Activated naive CD4-positive, alpha-beta T cell treated with anti-CD3 and anti-CD28 coated beads, Interleukin-2, amount 50 U/mL, for 72 hours (primary cell): ENCODE measurements at regions not wholly inside any gene's neighbourhood (a gene's known extent, or its start where the extent isn't known, plus 50 kb on each side); places are given as distances from the start of the nearest gene placed in this dataset.

ENCODE experiments used
- ATAC-seq, 2 donors: fragments of 150-1000 bp; cut with Tn5 transposase; 2 replicates each; pipeline ENCODE4 v1.10.0; 2021; ENCODE audit warnings: mild to moderate bottlenecking in 2 of 2, moderate library complexity in 2 of 2
- DNase-seq, 2 donors: peaks; one replicate each; pipeline ENCODE4 v3.0.0; 2021 to 2022; ENCODE audit warnings: low spot score in 2 of 2
- H3K27ac Mint-ChIP-seq, 2 donors: one replicate each; pipeline ENCODE4 v1.8.0; 2022; ENCODE audit warnings: mild to moderate bottlenecking in 2 of 2, mixed read lengths in 2 of 2
- H3K36me3 Mint-ChIP-seq, 2 donors: one replicate each; pipeline ENCODE4 v1.8.0; 2022; ENCODE audit warnings: mixed read lengths in 2 of 2
- H3K9me3 Mint-ChIP-seq, 2 donors: one replicate each; pipeline ENCODE4 v1.8.0; 2022; ENCODE audit warnings: mixed read lengths in 2 of 2

GRCh38 chr2:15711126-15711860 lies 119.6 kb downstream of the DDX1 start:
- DNase-seq (no peak), ATAC-seq (peak in 1 of 2 donors; percentile 37)
- Mint-ChIP-seq H3K27ac (no peak overlapping the region), H3K36me3 (no peaks in the 10 kb centered on the region), H3K9me3 (no peaks in the 10 kb centered on the region)

DNA sequence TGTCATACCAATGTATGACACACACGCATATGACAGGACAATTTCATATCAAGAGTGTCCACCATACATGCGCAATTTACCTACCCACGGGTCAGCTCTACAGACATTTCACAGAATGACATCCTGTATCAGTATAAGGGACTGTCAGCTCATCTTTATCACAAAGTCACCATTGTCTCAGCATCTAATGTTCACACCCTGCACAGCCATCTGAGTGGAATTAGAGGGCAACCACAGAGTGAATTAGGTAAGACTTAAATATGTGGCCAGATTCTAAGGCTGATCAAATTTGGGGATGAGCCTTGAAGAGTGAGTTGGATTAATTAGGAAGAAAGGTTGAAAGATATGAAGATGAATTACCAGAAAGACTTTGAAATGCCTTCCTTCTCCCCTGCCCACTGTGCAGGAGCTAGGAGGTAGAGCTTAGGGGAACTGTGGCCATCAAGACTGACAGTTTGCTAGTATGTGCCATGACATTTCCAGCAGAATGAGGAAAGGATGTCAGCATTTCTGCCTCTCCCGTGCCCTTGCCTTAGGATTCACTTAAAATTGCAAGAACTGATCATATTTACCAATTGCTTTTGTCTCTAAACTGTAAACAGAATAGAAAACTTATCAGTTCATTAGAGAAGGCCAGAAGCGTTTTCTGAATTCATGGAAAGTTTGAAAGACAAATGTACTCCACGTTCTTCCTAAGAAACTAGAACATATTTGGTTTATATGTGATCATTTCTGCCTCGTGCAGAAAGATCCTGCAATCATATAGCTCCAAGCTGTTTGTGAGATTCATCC lies 121.1 kb downstream of the DDX1 start:
- no peak for DNase-seq
- ATAC-seq: no peak
- H3K27ac Mint-ChIP-seq: no peak overlapping the region
- H3K36me3 Mint-ChIP-seq: no peaks in the 10 kb centered on the region
- H3K9me3 Mint-ChIP-seq: no peaks in the 10 kb centered on the region

DNA sequence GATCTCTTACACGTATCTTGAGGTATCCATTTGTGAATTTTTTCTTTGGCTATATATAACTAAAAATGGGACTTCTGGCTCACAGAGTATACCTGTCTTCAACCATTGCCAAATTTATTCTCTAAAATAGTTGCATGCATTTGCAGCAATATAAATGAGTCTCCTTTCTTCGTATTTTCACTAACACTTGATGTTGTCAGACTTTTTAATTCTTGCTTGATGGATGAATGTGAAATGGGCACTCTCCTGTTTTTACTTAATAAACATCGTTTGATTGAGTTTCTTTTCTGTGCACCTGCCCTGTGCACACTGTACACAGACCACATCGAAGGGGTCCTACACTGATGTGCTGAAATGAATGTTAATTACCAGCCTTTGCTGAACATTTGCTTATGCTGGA lies 121.8 kb downstream of the DDX1 start:
- Mint-ChIP-seq H3K27ac (no peak overlapping the region), H3K36me3 (no peaks in the 10 kb centered on the region), H3K9me3 (no peaks in the 10 kb centered on the region)
- ATAC-seq: no peak
- DNase-seq: no peak

DNA sequence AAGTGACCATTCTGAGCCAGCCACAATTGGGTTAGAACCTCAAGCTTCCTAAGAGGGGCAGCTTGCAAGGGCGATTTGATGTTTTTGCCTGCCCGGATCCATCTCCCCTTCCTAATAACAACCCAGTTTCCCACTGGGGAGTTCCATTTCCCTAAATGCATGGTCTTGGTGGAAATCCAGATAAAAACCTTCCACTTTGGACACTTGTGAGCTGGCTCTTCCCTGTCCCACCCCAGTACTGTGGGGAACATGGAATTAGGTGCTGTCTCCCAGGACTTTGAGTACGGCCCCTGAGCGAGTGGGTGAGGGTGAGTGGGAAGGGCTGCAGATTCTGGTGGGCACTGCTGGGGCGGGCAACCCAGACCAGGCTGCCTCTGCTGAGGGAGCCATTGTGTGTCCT lies 122.3 kb downstream of the DDX1 start:
- ATAC-seq (no peak), DNase-seq (no peak)
- Mint-ChIP-seq H3K36me3 (no peaks in the 10 kb centered on the region), H3K27ac (no peak overlapping the region), H3K9me3 (no peaks in the 10 kb centered on the region)

DNA sequence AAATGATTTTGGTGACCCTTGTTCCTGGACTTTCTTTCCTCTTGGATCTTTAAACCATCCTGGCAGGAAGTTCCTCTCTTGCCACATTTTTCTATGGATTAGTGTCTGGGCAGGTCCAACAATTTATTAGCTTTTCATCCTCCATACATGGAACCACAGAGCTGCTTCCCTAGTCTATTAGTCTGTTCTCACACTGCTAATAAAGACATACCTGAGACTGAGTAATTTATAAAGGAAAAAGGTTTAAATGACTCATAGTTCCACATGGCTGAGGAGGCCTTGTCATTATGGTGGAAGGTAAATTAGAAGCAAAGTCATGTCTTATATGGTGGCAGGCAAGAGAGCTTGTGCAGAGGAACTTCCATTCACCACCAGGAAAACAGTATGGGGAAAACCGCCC lies 122.9 kb downstream of the DDX1 start:
- Mint-ChIP-seq H3K27ac (no peak overlapping the region), H3K9me3 (no peaks in the 10 kb centered on the region), H3K36me3 (no peaks in the 10 kb centered on the region)
- ATAC-seq: no peak
- no peak for DNase-seq

DNA sequence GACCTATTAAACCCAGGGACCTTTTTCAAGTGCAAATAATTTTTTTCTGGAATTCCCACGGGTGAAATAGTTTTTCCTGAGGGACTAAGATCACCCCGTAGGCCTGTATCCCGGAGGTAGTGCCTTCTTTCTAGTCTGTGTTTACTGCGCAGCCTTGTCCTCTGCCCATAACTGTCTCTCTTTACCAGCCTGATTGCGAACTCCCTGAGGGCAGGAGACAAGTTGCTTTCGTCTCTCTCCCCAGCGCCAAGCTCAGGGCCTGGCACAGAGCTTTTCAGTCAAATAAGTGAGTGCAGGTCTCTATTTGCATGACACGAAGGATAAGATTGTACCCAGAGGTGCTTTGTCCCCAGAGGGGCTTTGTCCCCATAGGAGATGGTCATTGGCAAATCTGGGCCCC lies 123.9 kb downstream of the DDX1 start:
- Mint-ChIP-seq H3K27ac (peak overlapping the region in 1 of 2 donors; percentile 33), H3K9me3 (no peaks in the 10 kb centered on the region), H3K36me3 (no peaks in the 10 kb centered on the region)
- no peak for DNase-seq
- no peak for ATAC-seq

GRCh38 chr2:15718103-15718943 lies 126.7 kb downstream of the DDX1 start:
- H3K36me3 Mint-ChIP-seq: no peaks in the 10 kb centered on the region
- H3K27ac Mint-ChIP-seq: peak overlapping the region in 1 of 2 donors; percentile 91
- H3K9me3 Mint-ChIP-seq: no peaks in the 10 kb centered on the region
- no peak for DNase-seq
- no peak for ATAC-seq

DNA sequence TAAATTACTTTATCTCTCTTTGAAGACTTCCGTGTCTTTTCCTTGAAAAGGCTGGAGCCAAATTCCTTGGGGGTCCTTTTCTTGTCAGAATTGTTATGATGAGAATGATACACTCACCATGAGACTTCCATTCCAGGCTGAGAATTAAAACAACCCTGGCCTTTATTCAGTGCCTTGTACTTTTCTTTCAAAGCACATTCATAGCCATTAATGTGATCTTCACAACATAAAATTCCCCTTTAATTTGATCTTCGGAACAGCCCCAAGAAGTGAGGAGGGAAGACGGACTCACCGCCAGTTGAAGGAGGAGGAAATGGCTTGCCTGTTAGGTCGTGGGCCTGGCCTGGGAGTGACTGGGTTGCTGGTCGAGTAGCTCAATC lies 127.3 kb downstream of the DDX1 start:
- DNase-seq (no peak), ATAC-seq (no peak)
- H3K36me3 Mint-ChIP-seq: no peaks in the 10 kb centered on the region
- no peak overlapping the region for H3K27ac Mint-ChIP-seq
- no peaks in the 10 kb centered on the region for H3K9me3 Mint-ChIP-seq

- no peaks in the 10 kb centered on the region for H3K9me3 Mint-ChIP-seq
- ATAC-seq: no peak
- no peak for DNase-seq
- H3K27ac Mint-ChIP-seq: no peak overlapping the region
- no peaks in the 10 kb centered on the region for H3K36me3 Mint-ChIP-seq
Measured at GRCh38 chr2:15719566-15720313, 128.1 kb downstream of the DDX1 start.

DNA sequence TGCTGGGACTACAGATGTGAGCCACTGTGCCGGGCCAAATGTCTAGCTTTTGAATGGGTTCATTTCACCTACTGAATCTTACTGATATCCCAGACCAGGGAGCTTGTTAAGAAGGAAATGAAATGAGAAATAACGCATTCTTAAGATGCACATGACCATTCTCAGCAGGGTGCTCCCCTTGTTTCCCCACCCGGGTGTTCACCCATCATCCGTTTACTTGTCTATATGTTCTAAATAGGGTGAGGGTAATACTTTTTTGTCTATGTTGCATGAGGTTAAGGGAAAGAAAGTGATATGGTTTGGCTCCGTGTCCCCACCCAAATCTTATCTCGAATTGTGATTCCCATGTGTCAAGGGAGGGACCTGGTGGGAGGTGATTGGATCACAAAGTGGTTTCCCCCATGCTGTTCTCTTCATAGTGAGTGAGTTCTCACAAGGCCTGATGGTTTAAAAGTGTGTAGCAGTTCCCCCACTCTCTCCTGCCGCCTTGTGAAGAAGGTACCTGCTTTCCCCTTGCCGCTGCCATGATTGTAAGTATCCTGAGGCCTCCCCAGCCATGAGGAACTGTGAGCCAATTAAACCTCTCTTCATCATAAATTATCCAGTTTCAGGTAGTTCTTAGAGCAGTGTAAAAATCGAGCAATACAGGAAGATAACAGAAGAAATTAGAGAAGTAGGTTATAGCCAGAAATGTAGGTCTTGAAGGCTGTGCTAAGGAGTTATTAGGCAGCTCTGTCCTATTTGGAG lies 129.1 kb downstream of the DDX1 start:
- Mint-ChIP-seq H3K27ac (no peak overlapping the region), H3K9me3 (no peaks in the 10 kb centered on the region), H3K36me3 (no peaks in the 10 kb centered on the region)
- ATAC-seq (no peak), DNase-seq (no peak)

DNA sequence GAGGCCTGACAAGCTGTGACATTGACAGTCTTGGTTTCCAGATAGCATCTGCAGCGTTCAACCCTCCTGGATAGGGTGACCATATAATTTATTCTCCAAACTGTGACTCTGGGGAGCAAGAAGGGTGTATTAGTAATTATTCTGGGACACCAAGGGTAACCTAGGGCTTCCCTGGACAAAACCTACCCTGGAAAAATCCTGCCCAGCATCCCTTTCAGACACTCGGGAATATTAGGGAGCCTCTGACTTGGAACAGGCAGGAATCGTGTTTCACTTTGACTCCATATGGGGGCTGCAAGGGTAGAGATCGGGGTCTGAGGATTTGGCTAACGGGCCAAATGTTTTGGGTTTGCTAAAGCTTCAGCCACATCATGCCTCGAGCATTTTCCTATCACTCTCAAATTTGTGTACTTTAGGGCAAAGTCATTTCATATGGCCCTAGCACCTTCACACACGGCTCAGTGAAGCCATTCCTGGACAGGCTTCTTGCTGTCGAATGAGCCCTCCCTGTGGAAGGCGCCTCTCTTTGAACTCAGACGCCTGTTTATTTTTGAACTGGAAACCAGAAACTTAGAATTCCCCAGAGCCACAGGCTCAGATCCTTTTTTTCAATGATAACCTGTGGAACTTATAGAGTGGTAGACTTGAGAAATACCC lies 129.9 kb downstream of the DDX1 start:
- Mint-ChIP-seq H3K36me3 (no peaks in the 10 kb centered on the region), H3K9me3 (no peaks in the 10 kb centered on the region), H3K27ac (no peak overlapping the region)
- no peak for DNase-seq
- ATAC-seq: no peak

DNA sequence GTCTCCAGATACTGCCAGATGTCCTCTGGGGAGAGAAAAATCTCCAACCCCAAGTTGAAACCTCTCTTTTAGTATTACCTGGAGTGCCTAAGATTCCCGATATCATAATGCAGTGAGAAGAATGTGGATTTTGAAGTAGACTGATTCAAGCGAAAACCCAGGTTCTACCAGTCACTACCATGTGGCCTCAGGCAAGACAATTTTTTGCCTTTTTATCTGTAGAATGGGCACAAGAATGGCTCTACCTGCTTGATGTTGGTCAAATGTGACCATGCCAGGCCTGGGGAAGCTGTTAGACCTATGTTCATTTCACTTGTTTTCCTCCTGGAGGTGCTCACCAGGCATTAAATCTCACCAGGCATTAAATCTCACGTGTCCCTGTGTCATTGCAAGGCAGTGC lies 131.3 kb downstream of the DDX1 start:
- no peaks in the 10 kb centered on the region for H3K9me3 Mint-ChIP-seq
- ATAC-seq (no peak), DNase-seq (no peak)
- H3K27ac Mint-ChIP-seq: no peak overlapping the region
- H3K36me3 Mint-ChIP-seq: no peaks in the 10 kb centered on the region

DNA sequence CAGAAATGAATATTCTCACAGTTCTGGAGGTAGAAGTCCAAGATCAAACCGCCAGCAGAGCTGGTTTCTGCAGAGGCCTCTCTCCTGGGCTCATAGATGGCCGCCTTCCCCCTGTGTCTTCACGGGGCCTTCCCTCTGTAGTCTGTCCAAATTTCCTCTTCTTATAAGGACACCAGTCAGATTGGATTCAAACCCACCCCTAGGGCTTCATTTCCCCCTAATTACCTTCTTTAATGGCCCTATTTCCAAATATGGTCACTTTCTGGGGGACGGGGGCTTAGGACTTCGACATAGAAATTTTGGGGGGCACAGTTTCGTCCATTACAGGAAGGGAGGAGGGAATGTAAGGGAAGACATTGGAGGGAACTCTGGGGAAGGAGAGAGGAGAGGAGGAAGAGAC lies 132.6 kb downstream of the DDX1 start:
- no peak for DNase-seq
- Mint-ChIP-seq H3K27ac (no peak overlapping the region), H3K36me3 (no peaks in the 10 kb centered on the region), H3K9me3 (no peaks in the 10 kb centered on the region)
- no peak for ATAC-seq

DNA sequence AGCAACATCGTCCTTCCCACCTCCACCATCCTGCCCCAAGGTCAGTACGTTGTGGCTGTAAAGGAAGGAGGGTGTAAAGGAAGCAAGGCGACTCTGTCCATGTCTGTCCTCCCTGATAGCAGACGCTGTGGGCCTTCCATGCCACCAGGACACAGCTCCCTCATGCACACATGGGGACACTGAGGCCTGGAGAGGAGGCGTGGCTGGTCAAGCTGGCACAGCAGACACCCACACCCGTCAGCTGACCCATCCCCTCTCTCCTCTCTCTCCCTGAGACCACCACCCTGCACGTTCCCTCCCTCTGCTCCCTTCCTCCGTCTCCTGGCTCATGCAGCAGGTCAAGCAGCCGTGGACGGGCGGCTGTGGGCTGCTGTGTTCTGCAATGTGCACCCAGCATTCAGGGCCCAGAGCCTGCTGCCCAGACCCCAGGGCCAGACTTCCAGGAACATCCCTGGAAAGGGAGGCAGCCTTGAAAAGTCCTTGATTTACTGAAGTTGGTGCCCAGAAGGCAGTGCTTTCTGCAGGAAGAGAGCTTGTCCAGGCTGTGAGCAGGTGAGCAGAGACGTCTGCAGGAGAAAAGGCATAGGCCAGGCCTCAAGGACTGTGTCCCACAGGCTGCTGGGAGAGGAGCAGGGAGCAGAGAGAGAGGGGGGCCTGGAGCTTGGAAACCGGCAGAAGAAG lies 133.6 kb downstream of the DDX1 start:
- ATAC-seq (no peak), DNase-seq (no peak)
- Mint-ChIP-seq H3K36me3 (no peaks in the 10 kb centered on the region), H3K9me3 (no peaks in the 10 kb centered on the region), H3K27ac (no peak overlapping the region)

DNA sequence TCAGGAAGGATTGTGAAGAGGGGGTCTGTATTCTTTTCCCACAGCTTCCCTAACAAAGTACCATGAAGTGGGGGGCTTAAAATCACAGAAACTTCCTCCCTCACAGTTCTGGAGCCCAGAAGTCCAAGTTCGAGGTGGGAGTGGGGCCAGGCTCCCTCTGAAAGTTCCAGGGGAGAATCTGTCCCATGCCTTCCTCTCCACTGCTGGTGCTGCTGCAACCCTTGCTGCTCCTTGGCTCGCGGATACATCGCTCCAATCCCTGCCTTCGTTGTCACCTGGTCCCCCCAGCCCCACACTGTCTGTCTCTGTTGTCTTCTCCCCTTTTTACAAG lies 134.1 kb downstream of the DDX1 start:
- no peak for ATAC-seq
- H3K36me3 Mint-ChIP-seq: no peaks in the 10 kb centered on the region
- no peak for DNase-seq
- no peak overlapping the region for H3K27ac Mint-ChIP-seq
- no peaks in the 10 kb centered on the region for H3K9me3 Mint-ChIP-seq
